H1 (cell line): ENCODE measurements at regions not wholly inside any gene's neighbourhood (a gene's known extent, or its start where the extent isn't known, plus 50 kb on each side); places are given as distances from the start of the nearest gene placed in this dataset.

ENCODE experiments used
- CTCF ChIA-PET: fragments of 300-600 bp; sonication (Branson Sonifier 250); formaldehyde crosslinking; loops from one replicate; lab custom pipeline; 2021; ENCODE audit not compliant: partially characterized antibody; lab: Charles Lee
- POLR2A ChIA-PET: fragments of 300-600 bp; sonication (Branson Sonifier 250); formaldehyde crosslinking; loops from one replicate; lab custom pipeline; 2021; ENCODE audit warnings: inconsistent platforms; ENCODE audit not compliant: partially characterized antibody; lab: Charles Lee
- DNase-seq, 2 experiments: peaks; one replicate each; pipeline versions ENCODE4 v3.0.0 to v3.0.0-alpha.2; 2010 to 2022; ENCODE audit warnings: low spot score in 2 of 2, low read depth in 1 of 2, mixed read lengths in 1 of 2
- FAIRE-seq: peaks from 2 replicates; lab custom pipeline; 2011; peaks lifted over from hg19 to GRCh38; lab: Jason Lieb, UNC
- H2AFZ ChIP-seq: 2 replicates; pipeline ENCODE4 v1.8.1; 2012; ENCODE audit warnings: low read length, inconsistent platforms
- H2AK5ac ChIP-seq: 2 replicates; pipeline ENCODE4 v1.6.1; 2013; ENCODE audit warnings: low read depth, low read length
- H2BK120ac ChIP-seq: replicated peaks from 2 replicates; pipeline ENCODE3; 2013; ENCODE audit warnings: low read depth, low read length, inconsistent platforms
- H2BK12ac ChIP-seq: 2 replicates; pipeline ENCODE4 v1.6.1; 2013; ENCODE audit warnings: low read depth, low read length
- H2BK15ac ChIP-seq: 2 replicates; pipeline ENCODE4 v1.6.1; 2013; ENCODE audit warnings: low read length
- H2BK20ac ChIP-seq: 2 replicates; pipeline ENCODE4 v1.6.1; 2013; ENCODE audit warnings: low read length
- H2BK5ac ChIP-seq: 2 replicates; pipeline ENCODE4 v1.6.1; 2013; ENCODE audit warnings: low read depth, low read length
- H3K14ac ChIP-seq: 2 replicates; pipeline ENCODE4 v1.6.1; 2013; ENCODE audit warnings: inconsistent platforms; ENCODE audit not compliant: insufficient read length
- H3K18ac ChIP-seq: 2 replicates; pipeline ENCODE4 v1.6.1; 2013; ENCODE audit warnings: low read length; ENCODE audit errors: extremely low read depth
- H3K23ac ChIP-seq: 2 replicates; pipeline ENCODE4 v1.6.1; 2013; ENCODE audit warnings: inconsistent platforms; ENCODE audit not compliant: insufficient read length
- H3K23me2 ChIP-seq: 2 replicates; pipeline ENCODE4 v1.6.1; 2013; ENCODE audit warnings: low read depth, low read length
- H3K27ac ChIP-seq: 2 replicates; pipeline ENCODE4 v1.6.1; 2011; ENCODE audit warnings: low read depth, low read length, inconsistent platforms
- H3K27me3 ChIP-seq, 4 experiments: replicated peaks in 1 of 4; 1 replicate in 1 of 4; 2 replicates in 3 of 4; pipeline versions ENCODE4 v1.6.1 to v1.8.1; 2011 to 2013; ENCODE audit warnings: low read length in 3 of 4, mild to moderate bottlenecking in 3 of 4, inconsistent platforms in 2 of 4, mixed read lengths in 2 of 4, moderate library complexity in 1 of 4; ENCODE audit not compliant: control insufficient read depth in 3 of 4, insufficient read depth in 3 of 4; ENCODE audit errors: extremely low read depth in 1 of 4
- H3K36me3 ChIP-seq, 4 experiments: 2 replicates each; pipeline versions ENCODE4 v1.6.1 to v1.8.1; 2011 to 2013; ENCODE audit warnings: mild to moderate bottlenecking in 4 of 4, low read length in 3 of 4, moderate library complexity in 2 of 4, control low read depth in 1 of 4, inconsistent platforms in 1 of 4; ENCODE audit not compliant: insufficient read depth in 4 of 4, control insufficient read depth in 2 of 4
- H3K4ac ChIP-seq: replicated peaks from 2 replicates; pipeline ENCODE3; 2013; ENCODE audit warnings: low read length, low read depth, mixed read lengths, inconsistent platforms; ENCODE audit not compliant: insufficient read length
- H3K4me1 ChIP-seq, 4 experiments: replicated peaks in 1 of 4; 1 replicate in 1 of 4; 2 replicates in 3 of 4; pipeline versions ENCODE4 v1.6.1 to v1.8.1; 2011 to 2013; ENCODE audit warnings: low read length in 3 of 4, inconsistent platforms in 2 of 4, mixed read lengths in 1 of 4; ENCODE audit not compliant: insufficient read depth in 4 of 4, control insufficient read depth in 3 of 4
- H3K4me2 ChIP-seq, 2 experiments: 2 replicates each; pipeline versions ENCODE4 v1.6.1 to v1.8.1; 2011 to 2013; ENCODE audit warnings: low read depth in 2 of 2, low read length in 2 of 2, control low read depth in 1 of 2, inconsistent platforms in 1 of 2, mild to moderate bottlenecking in 1 of 2; ENCODE audit not compliant: insufficient read depth in 1 of 2
- H3K4me3 ChIP-seq, 4 experiments: fragments of 200-600, 300-600 bp in 1 of 4; sonication (generic), shearing (Covaris generic), sonication (Bioruptor Twin) in 1 of 4; 2 replicates each; pipeline versions ENCODE4 v1.5.1 to v1.8.1; 2011 to 2016; ENCODE audit warnings: low read length in 4 of 4, low read depth in 3 of 4, control low read depth in 2 of 4, inconsistent platforms in 2 of 4, mild to moderate bottlenecking in 2 of 4, mixed read lengths in 1 of 4, moderate library complexity in 1 of 4; ENCODE audit not compliant: insufficient read depth in 2 of 4; ENCODE audit errors: extremely low read depth in 1 of 4
- H3K56ac ChIP-seq: replicated peaks from 2 replicates; pipeline ENCODE3; 2013; ENCODE audit warnings: low read depth, mild to moderate bottlenecking, mixed read lengths, low read length, inconsistent platforms; ENCODE audit not compliant: insufficient read length
- H3K79me1 ChIP-seq: 2 replicates; pipeline ENCODE4 v1.6.1; 2013; ENCODE audit warnings: low read depth, low read length, control low read depth
- H3K79me2 ChIP-seq, 2 experiments: 2 replicates each; pipeline versions ENCODE4 v1.6.1 to v1.8.1; 2012 to 2013; ENCODE audit warnings: low read length in 2 of 2, mild to moderate bottlenecking in 2 of 2, inconsistent platforms in 1 of 2; ENCODE audit not compliant: insufficient read depth in 2 of 2, control insufficient read depth in 1 of 2
- H3K9ac ChIP-seq, 4 experiments: replicated peaks in 1 of 4; 1 replicate in 1 of 4; 2 replicates in 3 of 4; pipeline versions ENCODE4 v1.6.1 to v1.8.1; 2011 to 2013; ENCODE audit warnings: low read depth in 3 of 4, low read length in 3 of 4, control low read depth in 2 of 4, mild to moderate bottlenecking in 2 of 4, moderate library complexity in 2 of 4, inconsistent platforms in 1 of 4; ENCODE audit errors: extremely low read depth in 1 of 4
- H3K9me3 ChIP-seq, 2 experiments: 2 replicates each; pipeline versions ENCODE4 v1.6.1 to v1.8.1; 2012 to 2013; ENCODE audit warnings: mild to moderate bottlenecking in 2 of 2, moderate library complexity in 2 of 2, control low read depth in 1 of 2, inconsistent platforms in 1 of 2, low read depth in 1 of 2, low read length in 1 of 2, mixed read lengths in 1 of 2; ENCODE audit not compliant: insufficient read depth in 2 of 2
- H4K20me1 ChIP-seq, 2 experiments: replicated peaks in 1 of 2; 2 replicates each; pipeline versions ENCODE3 to v1.8.1; 2011 to 2013; ENCODE audit warnings: inconsistent platforms in 2 of 2, low read length in 2 of 2, mild to moderate bottlenecking in 1 of 2; ENCODE audit not compliant: insufficient read depth in 2 of 2, control insufficient read depth in 1 of 2
- H4K5ac ChIP-seq: 2 replicates; pipeline ENCODE4 v1.6.1; 2013; ENCODE audit warnings: low read length, low read depth, mixed read lengths, inconsistent platforms; ENCODE audit not compliant: insufficient read length
- H4K8ac ChIP-seq: 2 replicates; pipeline ENCODE4 v1.8.0; 2013; ENCODE audit warnings: mild to moderate bottlenecking, moderate library complexity, low read length, inconsistent platforms; ENCODE audit not compliant: insufficient read depth; ENCODE audit errors: extremely low read depth
- H4K91ac ChIP-seq: replicated peaks from 2 replicates; pipeline ENCODE3; 2013; ENCODE audit warnings: low read length, mixed read lengths, inconsistent platforms; ENCODE audit not compliant: insufficient read length
- CBX8 ChIP-seq: fragments of 300-800, 300-1000 bp; sonication (generic); IDR thresholded peaks from 2 replicates; pipeline ENCODE4 v1.7.1; 2016; ENCODE audit warnings: low read depth, low read length, borderline replicate concordance
- CHD2 ChIP-seq: IDR thresholded peaks from 2 replicates; pipeline ENCODE4 v1.6.1; 2012; ENCODE audit warnings: low read length, improper control_type of control experiment
- CTBP2 ChIP-seq: IDR thresholded peaks from 2 replicates; pipeline ENCODE4 v1.7.0; 2011; ENCODE audit warnings: borderline replicate concordance, mild to moderate bottlenecking, moderate library complexity, mixed read lengths, low read length; ENCODE audit not compliant: insufficient read depth, insufficient read length
- GTF2F1 ChIP-seq: IDR thresholded peaks from 2 replicates; pipeline ENCODE4 v1.6.1; 2012; ENCODE audit warnings: low read depth, low read length, improper control_type of control experiment, borderline replicate concordance
- KDM1A ChIP-seq: fragments of 200-600, 300-600 bp; sonication (generic); IDR thresholded peaks from 2 replicates; pipeline ENCODE4 v1.7.1; 2016; ENCODE audit warnings: mild to moderate bottlenecking, low read length, borderline replicate concordance
- RBBP5 ChIP-seq: IDR thresholded peaks from 2 replicates; pipeline ENCODE4 v1.7.1; 2012; ENCODE audit warnings: low read depth, mild to moderate bottlenecking, inconsistent platforms, low read length, moderate library complexity, borderline replicate concordance
- RFX5 ChIP-seq: IDR thresholded peaks from 2 replicates; pipeline ENCODE4 v1.6.1; 2011; ENCODE audit warnings: low read depth, low read length, improper control_type of control experiment, borderline replicate concordance
- TEAD4 ChIP-seq: IDR thresholded peaks from 2 replicates; pipeline ENCODE4 v1.6.1; 2012; ENCODE audit warnings: low read depth, low read length, inconsistent platforms, mixed read lengths
- WGBS, 2 experiments: shearing (Covaris generic) in 1 of 2; methylation state at CpG; one replicate each; pipeline versions ENCODE4 v1.1.6 to v1.1.7; 2013 to 2015; ENCODE audit warnings: low lambda C conversion rate in 2 of 2, mixed read lengths in 2 of 2, inconsistent platforms in 1 of 2, low coverage in 1 of 2, missing lambda C conversion rate in 1 of 2; ENCODE audit not compliant: insufficient replicate concordance in 2 of 2, insufficient coverage in 1 of 2, insufficient read length in 1 of 2; ENCODE audit errors: extremely low coverage in 1 of 2, missing lambda C conversion rate in 1 of 2; 5-methylcytosine and 5-hydroxymethylcytosine counted together

DNA sequence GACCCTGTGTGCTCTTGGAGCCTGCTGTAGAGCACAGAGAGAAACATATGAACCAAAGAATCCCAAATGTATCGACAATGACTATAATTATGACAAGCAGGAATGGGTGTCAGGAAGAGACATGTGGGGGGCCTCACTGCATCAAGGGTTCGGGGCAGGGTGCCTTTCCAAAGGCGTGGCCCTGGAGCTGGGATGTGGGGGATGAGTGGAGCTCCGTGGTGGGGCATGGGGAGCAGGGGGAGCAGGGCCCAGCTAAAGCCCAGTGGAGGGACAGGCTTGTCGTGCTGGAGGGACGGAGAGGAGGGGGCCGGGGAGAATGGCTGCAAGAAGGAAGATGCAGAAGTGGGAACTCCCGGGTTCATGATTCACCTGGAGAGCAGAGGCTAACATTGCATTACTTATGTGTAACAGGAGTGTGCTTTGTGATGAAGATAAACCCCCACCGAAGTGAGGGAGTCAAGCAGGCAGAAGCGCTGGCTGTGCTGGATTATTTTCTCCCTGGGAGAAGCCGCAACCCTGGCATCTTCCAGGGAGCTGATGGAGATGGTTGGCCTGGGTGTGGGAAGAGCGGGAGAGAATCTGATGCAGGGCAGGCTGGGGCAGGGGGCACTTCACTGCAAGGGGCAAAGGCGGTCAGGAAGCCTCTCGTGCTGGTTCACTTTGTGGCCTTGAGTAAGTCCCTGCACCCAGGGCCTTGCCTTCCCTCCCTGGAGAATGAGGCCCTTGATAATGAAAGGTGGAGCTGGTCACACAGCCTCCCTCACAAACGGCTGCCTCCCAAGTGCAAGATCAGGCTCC, 124.6 kb upstream of the RUNX3 start:
- Histone ChIP-seq H3K9me3 (no peaks in the 10 kb centered on the region), H4K5ac (no peak overlapping the region), H3K4me2 (peak overlapping the region; percentile 27 to 37; a peak in 2 of 4 replicates), H2BK20ac (peak overlapping the region; percentile 61; the same call in 1 of the 2 replicates), H3K14ac (no peak overlapping the region), H3K9ac (no peak overlapping the region), H3K36me3 (no peaks in the 10 kb centered on the region), H2AFZ (peak overlapping the region; percentile 90), H3K27ac (no peak overlapping the region), H3K18ac (0 out of 2 replicates have a peak overlapping the region, but pooled peaks have one; percentile 66), H3K4me1 (peaks cover 0 to 12% (median 6%) of the 10 kb centered on the region in 4 experiments; a peak in 6 of 7 replicates), H3K23ac (no peak overlapping the region), H3K56ac (no peak overlapping the region), H3K27me3 (no peaks in the 10 kb centered on the region; a peak in 1 of 7 replicates), H2AK5ac (no peak overlapping the region), H2BK120ac (no peak overlapping the region), H4K8ac (no peak overlapping the region; the same call in 1 of the 2 replicates), H2BK15ac (0 out of 2 replicates have a peak overlapping the region, but pooled peaks have one; percentile 46), H4K20me1 (no peaks in the 10 kb centered on the region), H3K79me1 (no peaks in the 10 kb centered on the region), H3K23me2 (peaks cover 2% of the 10 kb centered on the region; the same call in 1 of the 2 replicates), H3K4ac (no peak overlapping the region), H3K4me3 (no peak overlapping the region), H3K79me2 (no peaks in the 10 kb centered on the region), H4K91ac (peak overlapping the region; percentile 39), H2BK5ac (no peak overlapping the region), H2BK12ac (peak overlapping the region; percentile 30; the same call in 1 of the 2 replicates)
- ChIA-PET CTCF (interaction anchor here (0.5 to 4.5 kb wide), 4 partner anchors 8 to 1118 kb away, joined by 3 to 39 read pairs (median 4); no protein-coding TSS in a partner anchor), POLR2A (no interaction called here)
- FAIRE-seq (no peak), DNase-seq (no peak)
- TF ChIP-seq KDM1A, result no peak
- TF ChIP-seq CBX8, result no peak
- TF ChIP-seq CTBP2, result no peak
- no peak for TF ChIP-seq GTF2F1
- TF ChIP-seq CHD2, result no peak
- TF ChIP-seq RFX5, result no peak
- no peak for TF ChIP-seq RBBP5
- no peak for TF ChIP-seq TEAD4
- 43% methylated on average over 14 of the region's 15 CpGs; no CpG with 5 or more reads in 1 of the 2 experiments for WGBS, 2 experiments
